ENCODE measurements at regions not wholly inside any gene's neighbourhood (a gene's known extent, or its start where the extent isn't known, plus 50 kb on each side); places are given as distances from the start of the nearest gene placed in this dataset.
A peak's percentile ranks its signal among the peaks of the same experiment; 100 is the strongest.

DNA sequence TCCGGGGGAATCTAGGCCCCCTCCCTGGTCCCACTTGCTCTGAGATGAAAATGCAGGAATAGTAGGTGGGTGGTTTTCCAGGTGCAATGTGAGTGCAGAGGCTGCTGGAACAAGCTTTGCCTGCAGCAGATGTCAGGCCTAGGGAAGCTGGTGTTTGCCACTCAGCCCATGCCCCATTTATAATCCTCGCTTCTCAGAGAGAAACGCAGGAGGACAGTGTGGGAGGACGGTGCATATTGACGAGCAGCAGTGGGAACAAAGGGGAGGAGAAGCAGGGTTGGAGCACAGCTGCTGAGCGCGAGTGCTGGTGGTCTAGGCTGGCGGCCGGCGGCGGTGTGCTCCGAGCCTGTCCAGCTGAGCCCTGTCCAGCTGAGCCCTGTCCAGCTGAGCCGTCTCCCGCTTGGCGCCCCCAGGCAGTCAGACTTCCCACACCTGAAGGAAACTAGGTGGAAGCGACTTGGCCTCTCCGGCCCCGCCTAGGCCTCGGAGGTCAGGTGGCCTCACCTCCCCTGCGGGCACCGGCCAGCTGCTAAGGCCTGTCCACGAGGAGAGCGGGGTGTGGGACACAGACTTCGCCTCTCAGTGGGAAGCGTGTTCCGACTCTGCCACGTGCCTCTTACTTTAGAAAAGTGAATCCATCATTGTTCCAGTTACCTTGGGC, 49.7 kb upstream of the FRMD1 start:
- H3K9me3 Mint-ChIP-seq (ENCODE audit: low read depth): no peaks in the 10 kb centered on the region
- H3K27me3 Mint-ChIP-seq: peaks cover 61% of the 10 kb centered on the region
- H3K4me1 Mint-ChIP-seq (ENCODE audit: low read depth): peaks cover 33% of the 10 kb centered on the region
- DNase-seq (ENCODE audit: low spot score, unreplicated experiment): peak; percentile 5
- no peaks in the 10 kb centered on the region for H3K36me3 Mint-ChIP-seq (ENCODE audit: insufficient read depth)
- no peak overlapping the region for H3K27ac Mint-ChIP-seq
- TF ChIP-seq, protein P1, sequence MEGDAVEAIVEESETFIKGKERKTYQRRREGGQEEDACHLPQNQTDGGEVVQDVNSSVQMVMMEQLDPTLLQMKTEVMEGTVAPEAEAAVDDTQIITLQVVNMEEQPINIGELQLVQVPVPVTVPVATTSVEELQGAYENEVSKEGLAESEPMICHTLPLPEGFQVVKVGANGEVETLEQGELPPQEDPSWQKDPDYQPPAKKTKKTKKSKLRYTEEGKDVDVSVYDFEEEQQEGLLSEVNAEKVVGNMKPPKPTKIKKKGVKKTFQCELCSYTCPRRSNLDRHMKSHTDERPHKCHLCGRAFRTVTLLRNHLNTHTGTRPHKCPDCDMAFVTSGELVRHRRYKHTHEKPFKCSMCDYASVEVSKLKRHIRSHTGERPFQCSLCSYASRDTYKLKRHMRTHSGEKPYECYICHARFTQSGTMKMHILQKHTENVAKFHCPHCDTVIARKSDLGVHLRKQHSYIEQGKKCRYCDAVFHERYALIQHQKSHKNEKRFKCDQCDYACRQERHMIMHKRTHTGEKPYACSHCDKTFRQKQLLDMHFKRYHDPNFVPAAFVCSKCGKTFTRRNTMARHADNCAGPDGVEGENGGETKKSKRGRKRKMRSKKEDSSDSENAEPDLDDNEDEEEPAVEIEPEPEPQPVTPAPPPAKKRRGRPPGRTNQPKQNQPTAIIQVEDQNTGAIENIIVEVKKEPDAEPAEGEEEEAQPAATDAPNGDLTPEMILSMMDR (IDR thresholded peaks at IDR 0.05; ENCODE audit: unreplicated experiment): no peak
- H3K4me3 Mint-ChIP-seq (ENCODE audit: low read depth): no peak overlapping the region
